Mucosa of descending colon (tissue), 3 donors: ENCODE measurements at regions not wholly inside any gene's neighbourhood (a gene's known extent, or its start where the extent isn't known, plus 50 kb on each side); places are given as distances from the start of the nearest gene placed in this dataset.
"Not testable (repeated sequence)": the region's sequence is repeated elsewhere in the genome, so short reads cannot be mapped to it uniquely, and the experiment has no call there.

Experiments
- ATAC-seq: fragments of 200-7000 bp; cut with Tn5 transposase; one replicate; pipeline ENCODE4 v1.9.1; 2020; ENCODE audit warnings: mild to moderate bottlenecking, moderate library complexity
- DNase-seq, 3 donors: peaks; one replicate each; pipeline ENCODE4 v3.0.0-alpha.2; 2020
- H3K36me3 ChIP-seq: fragments of 200-600 bp; one replicate; pipeline ENCODE4 v1.8.0; 2021; ENCODE audit warnings: low read depth, mild to moderate bottlenecking
- H3K4me1 ChIP-seq: fragments of 200-600 bp; one replicate; pipeline ENCODE4 v1.8.0; 2021; ENCODE audit warnings: low read depth, mild to moderate bottlenecking
- H3K4me3 ChIP-seq: fragments of 200-600 bp; one replicate; pipeline ENCODE4 v1.8.0; 2021; ENCODE audit warnings: mild to moderate bottlenecking
- H3K9me3 ChIP-seq: fragments of 200-600 bp; one replicate; pipeline ENCODE4 v1.8.0; 2021; ENCODE audit warnings: mild to moderate bottlenecking
- intact Hi-C, 2 donors: fragments of 100-400 bp; cut with DNase I in 1 of 2; cut with micrococcal nuclease in 1 of 2; formaldehyde crosslinking; loops; one replicate each; pipeline versions ENCODE4 v1.11.0 to v1.11.1; 2022; cut with DNase I, micrococcal nuclease
- TF ChIP-seq, protein P1 (sequence below): fragments of 200-600 bp; IDR thresholded peaks from one replicate; pipeline ENCODE4 v1.8.0; 2022; ENCODE audit warnings: antibody characterized with exemption, mild to moderate bottlenecking
- donor health status: DM: no; HTN: no; CAD: no; lungs with moderate emphysema.
- donor health status: DM: no; HTN: no; CAD: no.
- donor health status: DM: no; HTN: yes; CAD: no.

- Histone ChIP-seq H3K4me1 (no peaks in the 10 kb centered on the region), H3K9me3 (no peaks in the 10 kb centered on the region), H3K4me3 (no peak overlapping the region), H3K36me3 (no peaks in the 10 kb centered on the region)
- no peak for ATAC-seq
- TF ChIP-seq, protein P1, sequence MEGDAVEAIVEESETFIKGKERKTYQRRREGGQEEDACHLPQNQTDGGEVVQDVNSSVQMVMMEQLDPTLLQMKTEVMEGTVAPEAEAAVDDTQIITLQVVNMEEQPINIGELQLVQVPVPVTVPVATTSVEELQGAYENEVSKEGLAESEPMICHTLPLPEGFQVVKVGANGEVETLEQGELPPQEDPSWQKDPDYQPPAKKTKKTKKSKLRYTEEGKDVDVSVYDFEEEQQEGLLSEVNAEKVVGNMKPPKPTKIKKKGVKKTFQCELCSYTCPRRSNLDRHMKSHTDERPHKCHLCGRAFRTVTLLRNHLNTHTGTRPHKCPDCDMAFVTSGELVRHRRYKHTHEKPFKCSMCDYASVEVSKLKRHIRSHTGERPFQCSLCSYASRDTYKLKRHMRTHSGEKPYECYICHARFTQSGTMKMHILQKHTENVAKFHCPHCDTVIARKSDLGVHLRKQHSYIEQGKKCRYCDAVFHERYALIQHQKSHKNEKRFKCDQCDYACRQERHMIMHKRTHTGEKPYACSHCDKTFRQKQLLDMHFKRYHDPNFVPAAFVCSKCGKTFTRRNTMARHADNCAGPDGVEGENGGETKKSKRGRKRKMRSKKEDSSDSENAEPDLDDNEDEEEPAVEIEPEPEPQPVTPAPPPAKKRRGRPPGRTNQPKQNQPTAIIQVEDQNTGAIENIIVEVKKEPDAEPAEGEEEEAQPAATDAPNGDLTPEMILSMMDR, result no peak
- intact Hi-C loops, result no loop called here
- DNase-seq, result no peak
These were observed 86.4 kb upstream of the HS3ST4 start for GRCh38 chr16:25605381-25605780.

GRCh38 chr16:25601306-25601705 lies 90.5 kb upstream of the HS3ST4 start:
- H3K9me3 ChIP-seq, intact Hi-C loops, ATAC-seq, H3K36me3 ChIP-seq, DNase-seq, H3K4me3 ChIP-seq, H3K4me1 ChIP-seq: not testable (repeated sequence)

- TF ChIP-seq, protein P1, result no peak
- ATAC-seq, result no peak
- intact Hi-C loops, result no loop called here
- Histone ChIP-seq H3K36me3 (no peaks in the 10 kb centered on the region), H3K4me3 (no peak overlapping the region), H3K9me3 (no peaks in the 10 kb centered on the region), H3K4me1 (no peaks in the 10 kb centered on the region)
- no peak for DNase-seq
These were observed 95.6 kb upstream of the HS3ST4 start for GRCh38 chr16:25596194-25596593.

DNA sequence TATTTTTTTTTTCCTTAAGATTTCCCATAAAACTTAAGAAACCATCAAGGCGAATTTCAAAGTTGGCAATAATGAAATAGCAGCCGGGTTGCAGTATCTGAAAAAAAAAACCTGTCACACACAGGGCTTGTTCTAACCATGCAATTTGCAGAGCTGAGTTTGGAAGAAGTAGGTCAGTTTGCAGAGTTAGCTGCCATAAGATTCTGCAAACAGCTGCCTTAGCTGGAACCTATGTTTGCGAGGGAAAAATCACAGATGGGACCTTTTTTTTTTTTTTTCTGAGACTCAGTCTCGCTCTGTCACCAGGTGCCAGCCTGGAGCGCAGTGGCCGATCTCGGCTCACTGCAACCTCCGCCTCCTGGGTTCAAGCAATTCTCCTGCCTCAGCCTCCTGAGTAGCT lies 98.5 kb upstream of the HS3ST4 start:
- intact Hi-C loops, result no loop called here
- TF ChIP-seq, protein P1, result no peak
- DNase-seq (no peak), ATAC-seq (no peak)
- Histone ChIP-seq H3K4me1 (no peaks in the 10 kb centered on the region), H3K9me3 (no peaks in the 10 kb centered on the region), H3K36me3 (no peaks in the 10 kb centered on the region), H3K4me3 (no peak overlapping the region)

DNA sequence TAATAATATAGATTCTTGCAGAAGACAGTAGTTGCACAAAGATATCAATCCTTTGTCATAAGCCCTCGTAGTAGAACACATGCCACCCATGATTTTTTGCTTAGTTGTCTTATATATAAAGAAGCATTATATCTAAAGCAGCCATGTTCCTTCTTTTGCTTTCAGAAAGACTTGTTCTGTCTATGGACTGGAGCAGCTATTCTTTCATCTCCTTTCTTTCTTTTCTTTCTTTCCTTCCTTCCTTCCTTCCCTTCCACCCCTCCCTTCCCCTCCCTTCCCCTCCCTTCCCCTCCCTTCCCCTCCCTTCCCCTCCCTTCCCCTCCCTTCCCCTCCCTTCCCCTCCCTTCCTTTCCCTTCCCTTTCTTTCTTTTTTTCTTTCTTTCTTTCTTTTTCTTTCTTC lies 104.0 kb upstream of the HS3ST4 start:
- Histone ChIP-seq H3K36me3 (no peaks in the 10 kb centered on the region), H3K4me3 (no peak overlapping the region), H3K4me1 (no peaks in the 10 kb centered on the region), H3K9me3 (no peaks in the 10 kb centered on the region)
- ATAC-seq (no peak), DNase-seq (no peak)
- intact Hi-C loops, result no loop called here
- TF ChIP-seq, protein P1, result no peak

DNA sequence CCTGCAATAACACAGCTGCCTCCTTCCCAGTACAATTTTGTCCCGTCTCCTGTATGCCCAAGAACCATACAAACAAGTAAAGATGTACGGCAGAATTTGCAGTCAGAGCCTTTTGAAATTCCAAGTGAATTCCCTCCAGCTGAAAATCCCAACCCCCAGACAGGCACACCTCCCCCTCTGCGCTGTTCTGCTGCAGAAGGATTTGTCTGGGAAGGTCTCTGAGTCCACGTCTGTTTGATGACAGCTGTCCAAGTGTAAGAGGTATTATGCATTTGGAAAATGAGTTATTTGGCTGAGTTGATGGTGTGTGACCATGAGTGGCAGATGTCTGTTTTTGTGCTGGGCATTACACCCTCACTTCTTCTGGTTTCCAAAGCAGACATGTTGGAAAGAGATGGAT lies 104.9 kb upstream of the HS3ST4 start:
- ATAC-seq (no peak), DNase-seq (no peak)
- H3K9me3 ChIP-seq, result no peaks in the 10 kb centered on the region
- TF ChIP-seq, protein P1, result no peak
- intact Hi-C loops, result no loop called here
- no peaks in the 10 kb centered on the region for H3K4me1 ChIP-seq
- no peak overlapping the region for H3K4me3 ChIP-seq
- no peaks in the 10 kb centered on the region for H3K36me3 ChIP-seq
